ENCODE measurements at regions not wholly inside any gene's neighbourhood (a gene's known extent, or its start where the extent isn't known, plus 50 kb on each side); places are given as distances from the start of the nearest gene placed in this dataset.
"Not testable (repeated sequence)": the region's sequence is repeated elsewhere in the genome, so short reads cannot be mapped to it uniquely, and the experiment has no call there.

DNA sequence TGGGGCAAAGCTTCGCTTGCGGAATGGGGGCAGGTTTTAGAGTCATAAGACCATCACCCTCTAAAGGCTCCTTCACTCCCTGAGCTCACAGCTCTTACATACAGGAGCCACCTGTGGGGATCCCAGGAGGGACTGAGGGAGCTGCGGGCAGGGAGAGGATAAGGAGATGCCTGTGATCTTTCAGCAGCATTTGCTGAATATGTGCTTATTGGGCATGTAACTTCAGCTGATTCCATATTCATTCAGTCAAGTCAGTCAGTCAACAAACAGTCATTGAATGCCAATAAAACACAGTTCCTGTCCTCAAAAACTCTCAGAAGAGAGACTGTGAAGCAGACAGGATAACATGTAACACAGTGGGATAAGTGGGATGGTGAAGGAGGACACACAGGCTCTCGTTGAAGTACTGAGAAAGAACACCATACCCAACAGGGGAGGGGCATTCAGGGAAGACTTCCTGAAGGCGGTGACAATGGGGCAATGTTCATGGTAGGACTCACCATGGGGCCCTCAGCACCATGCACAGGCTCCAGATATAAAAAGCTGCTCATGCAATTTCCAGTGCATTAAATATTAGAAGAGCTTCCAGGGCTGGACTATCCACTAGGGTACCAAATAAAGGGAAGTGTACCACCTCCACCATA, 240.9 kb downstream of the UACA start:
- no peak for DNase-seq

GRCh38 chr15:70521576-70522322, 241.6 kb downstream of the UACA start:
- DNase-seq, result no peak

GRCh38 chr15:70519616-70520015, 243.7 kb downstream of the UACA start:
- DNase-seq, result no peak

DNA sequence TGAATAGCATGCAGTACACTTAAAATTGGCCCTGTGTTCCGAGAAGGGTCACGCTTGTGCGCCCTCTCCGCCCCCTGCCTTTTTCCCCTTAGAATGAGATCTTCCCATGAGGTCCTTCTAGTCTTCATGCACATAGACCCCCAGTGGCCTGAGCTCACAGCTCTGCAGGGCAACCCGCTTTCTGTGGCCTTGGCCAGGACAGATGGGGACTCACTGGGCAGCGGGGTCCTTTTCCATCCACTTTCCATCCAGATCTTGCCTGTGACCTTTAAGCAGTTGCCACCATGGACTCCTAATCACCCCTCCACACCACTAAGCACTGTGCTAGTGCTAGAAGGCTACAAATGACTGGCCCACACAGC, 244.4 kb downstream of the UACA start:
- DNase-seq, result no peak

GRCh38 chr15:70518201-70519003, 245.0 kb downstream of the UACA start:
- DNase-seq, result no peak

GRCh38 chr15:70517194-70517590, 246.2 kb downstream of the UACA start:
- DNase-seq, result no peak

GRCh38 chr15:70516408-70517193, 246.8 kb downstream of the UACA start:
- DNase-seq, result no peak

GRCh38 chr15:70514251-70514650, 249.1 kb downstream of the UACA start:
- DNase-seq, result no peak

DNA sequence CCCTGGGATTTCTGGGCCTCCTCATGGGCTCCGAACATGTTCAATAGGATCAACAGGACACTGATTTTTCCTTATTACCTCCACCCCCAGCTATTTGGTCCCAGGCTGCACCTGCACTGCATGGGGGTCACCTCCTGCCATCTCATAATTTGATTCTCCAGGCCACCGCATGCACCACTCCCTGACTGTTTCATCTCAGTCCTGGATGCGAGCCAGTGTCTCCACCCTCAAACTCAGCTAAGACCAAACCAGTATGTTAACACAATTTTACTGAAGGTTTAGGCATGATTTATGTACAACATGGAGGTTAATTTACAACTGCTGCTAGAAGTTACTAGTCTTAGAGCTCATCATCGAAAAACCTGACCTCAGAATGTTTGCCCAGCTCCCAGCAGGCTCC, 249.5 kb downstream of the UACA start:
- no peak for DNase-seq

DNA sequence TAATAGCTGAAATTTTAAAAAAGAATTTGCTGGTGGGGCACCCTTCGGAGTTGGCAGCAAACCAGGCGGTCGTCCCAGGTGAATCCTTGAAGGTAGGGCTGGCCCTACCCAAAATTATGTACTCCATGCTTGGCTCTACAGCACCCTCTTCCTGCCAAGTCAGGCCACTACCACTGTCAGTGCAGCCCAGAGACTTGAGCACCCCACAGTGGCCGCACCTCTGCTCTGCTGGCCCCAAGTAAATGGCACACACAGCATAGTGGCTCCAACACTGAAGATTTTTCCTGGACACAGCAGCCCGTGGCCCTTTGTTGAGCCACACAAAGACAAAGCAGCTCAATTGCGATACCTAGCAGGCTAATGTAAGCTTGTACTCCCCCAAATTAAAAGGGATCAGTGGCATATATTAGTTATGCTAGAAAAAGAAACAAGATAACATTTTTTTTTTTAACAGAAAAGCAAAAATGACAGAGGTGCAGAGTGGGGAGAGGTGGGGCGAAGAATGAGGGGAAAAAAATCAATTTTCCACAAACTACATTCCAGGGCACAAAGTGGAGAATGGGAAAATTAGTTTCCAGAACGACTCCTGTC, 250.5 kb downstream of the UACA start:
- peak; percentile 72 for DNase-seq

- not testable (repeated sequence) for DNase-seq
Observed at GRCh38 chr15:70511972-70512587, 251.3 kb downstream of the UACA start.

GRCh38 chr15:70510433-70510832, 252.9 kb downstream of the UACA start:
- DNase-seq, result no peak

DNA sequence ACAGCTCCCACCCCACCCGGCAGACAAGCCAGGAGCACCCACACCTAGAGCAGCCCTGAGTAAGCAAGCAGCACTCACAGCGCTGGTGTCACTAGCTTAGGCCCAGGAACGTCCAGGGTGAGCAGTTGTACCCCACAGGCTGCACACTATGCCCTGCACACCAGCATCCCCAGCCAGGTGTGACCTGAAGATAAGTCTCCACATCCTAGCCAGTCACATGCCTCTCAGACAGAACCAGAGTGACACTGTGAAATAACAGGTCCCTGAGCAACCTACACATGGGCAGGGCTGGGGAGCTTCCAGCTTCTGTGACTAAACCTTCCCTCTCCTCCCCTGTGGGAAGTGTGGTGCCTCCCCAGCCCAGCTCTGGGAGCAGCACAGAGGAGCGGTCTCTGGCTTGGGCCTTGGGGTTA, 253.6 kb downstream of the UACA start:
- DNase-seq, result no peak

DNA sequence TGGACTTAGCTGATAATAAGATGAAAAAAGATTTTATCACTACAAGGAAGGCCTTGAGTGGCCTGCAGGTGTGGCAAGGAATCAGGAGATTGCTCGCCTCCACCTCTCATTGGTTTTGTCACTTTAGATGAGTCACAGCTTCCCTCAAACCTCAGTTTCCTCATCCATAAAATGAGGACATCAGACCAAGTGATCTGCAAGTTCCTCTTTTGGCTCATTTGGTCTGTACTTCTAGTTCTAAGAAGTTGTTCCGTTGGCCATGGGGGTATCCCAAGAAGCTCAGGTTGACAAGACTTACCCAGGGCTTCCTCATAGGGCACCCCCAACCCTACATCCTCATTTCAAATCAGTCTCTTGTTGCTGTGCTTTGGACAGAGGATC, 254.1 kb downstream of the UACA start:
- peak; percentile 65 for DNase-seq

GRCh38 chr15:70508561-70509281, 254.6 kb downstream of the UACA start:
- DNase-seq, result no peak

DNA sequence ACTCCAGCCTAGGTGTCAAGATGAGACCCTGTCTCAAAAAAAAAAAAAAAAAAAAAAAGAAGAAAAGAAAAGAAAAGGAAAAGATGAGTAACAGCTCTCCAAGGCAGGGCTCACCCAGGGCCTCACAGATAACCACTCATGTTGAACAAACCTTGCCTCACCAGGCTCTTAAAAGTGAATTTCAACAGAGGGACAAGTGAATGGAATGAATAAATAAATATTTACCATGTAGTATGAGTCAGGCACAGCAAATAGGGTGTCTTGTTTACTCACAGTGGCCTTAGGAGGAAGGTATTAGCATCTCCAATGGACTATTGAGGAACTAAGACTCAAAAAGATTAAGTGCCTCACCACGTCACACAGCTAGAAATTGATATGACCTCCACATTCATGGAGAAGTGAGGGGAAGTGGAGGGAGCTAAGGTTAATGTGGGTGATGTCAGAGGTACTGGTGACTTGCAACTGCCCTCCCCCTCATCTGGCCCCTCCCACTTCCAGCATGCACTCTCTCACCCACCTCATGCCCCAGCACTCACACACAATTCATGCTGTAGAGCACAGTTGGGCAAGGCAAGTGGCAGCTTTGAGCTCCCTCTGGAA, 255.5 kb downstream of the UACA start:
- peak; percentile 81 for DNase-seq

DNA sequence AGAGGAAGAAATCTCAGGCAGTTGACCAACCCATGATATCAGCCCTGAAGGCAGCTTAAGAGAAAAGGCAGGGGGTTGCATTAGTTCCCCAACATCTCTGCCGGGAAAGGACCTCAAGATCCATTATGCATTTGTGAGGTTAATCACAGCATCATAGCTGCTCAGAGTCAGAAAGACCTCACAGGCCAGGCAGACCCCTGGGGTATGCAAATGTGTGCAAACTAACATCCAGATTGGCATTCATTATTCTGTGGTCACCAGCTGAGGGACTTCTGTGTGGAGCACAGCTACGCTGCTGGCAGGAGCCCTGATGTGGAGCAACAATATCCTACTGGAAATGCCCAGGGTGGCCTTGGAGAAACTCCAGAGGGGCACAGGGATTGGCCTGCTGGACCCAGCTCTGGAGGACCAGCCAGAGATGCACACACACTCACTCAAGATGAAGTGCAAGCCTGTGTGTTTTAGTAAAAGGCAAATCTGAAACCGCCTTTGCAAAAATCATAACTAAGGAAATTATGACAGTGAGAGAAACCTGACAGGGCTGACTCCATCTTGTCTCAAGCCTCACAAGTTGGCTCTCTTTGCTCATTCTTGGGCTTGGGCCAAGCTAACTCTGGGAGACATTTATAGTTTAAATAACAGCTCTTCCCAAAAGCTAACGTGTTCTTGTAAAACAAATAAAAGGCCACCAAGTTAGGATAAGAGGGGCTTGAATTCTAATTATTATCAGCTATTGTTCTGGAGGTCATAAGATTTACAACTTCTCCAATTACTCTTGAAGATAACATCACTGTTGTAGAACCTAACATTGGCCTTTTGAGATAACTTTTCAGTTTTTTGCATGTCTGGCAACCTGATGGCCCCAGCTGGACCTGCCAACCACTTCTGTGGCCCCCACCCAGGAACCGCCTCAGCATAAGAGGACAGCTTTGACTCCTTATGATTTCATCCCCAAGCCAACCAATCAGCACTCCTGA, 257.1 kb downstream of the UACA start:
- DNase-seq, result no peak

DNA sequence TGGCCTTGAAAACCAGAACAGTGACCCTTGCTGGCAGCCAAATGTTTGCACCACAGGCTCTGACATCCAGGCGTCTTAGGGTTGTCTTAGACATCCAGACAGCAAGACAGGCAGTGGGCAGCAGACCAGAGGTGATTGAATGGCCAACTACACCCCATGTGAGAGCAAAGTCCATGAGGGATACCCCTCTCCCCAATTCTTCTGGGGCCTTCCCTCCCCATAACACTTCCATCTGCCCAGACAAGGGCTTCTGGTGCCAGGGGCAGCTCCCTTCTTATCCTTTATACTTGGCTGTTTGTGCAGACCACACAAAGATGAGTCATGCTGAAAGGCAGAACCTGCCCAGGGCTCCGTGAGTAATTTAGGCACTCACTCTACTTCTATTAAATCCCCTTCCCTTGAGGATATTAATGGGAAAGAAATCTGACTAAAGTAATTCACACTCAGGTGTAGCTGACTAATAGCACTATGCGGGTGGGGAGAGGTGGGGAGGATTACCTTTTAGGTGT, 257.9 kb downstream of the UACA start:
- peak; percentile 29 for DNase-seq

DNA sequence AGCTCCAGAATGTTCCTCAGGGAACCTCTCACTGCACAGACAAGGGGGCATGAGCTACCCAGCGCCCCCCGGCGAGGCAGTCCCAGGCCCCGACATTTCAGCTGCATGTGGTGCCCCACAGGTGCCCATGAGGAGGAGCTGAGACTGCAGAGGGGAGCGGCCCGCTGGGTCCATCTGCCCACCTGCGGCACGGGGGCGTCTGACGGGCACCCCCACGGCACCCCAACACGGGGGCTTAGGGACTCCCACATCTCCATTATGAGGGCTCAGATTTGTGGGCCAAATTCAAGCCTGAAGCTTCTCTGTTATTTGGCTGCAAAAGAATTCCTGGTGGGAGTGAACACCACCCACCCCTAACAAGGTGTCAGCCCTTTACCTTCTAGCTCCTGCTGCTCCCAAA, 258.4 kb downstream of the UACA start:
- DNase-seq, result no peak

Data from CD4-positive, alpha-beta T cell treated with Interleukin-15 for 1 hour (primary cell).